HG03066 (cell line): ENCODE measurements at regions not wholly inside any gene's neighbourhood (a gene's known extent, or its start where the extent isn't known, plus 50 kb on each side); places are given as distances from the start of the nearest gene placed in this dataset.

Experiments used
- ATAC-seq: cut with Tn5 transposase; IDR thresholded peaks from one replicate; pipeline ENCODE4 v1.9.1; 2021; ENCODE audit warnings: low read depth; ENCODE audit not compliant: unreplicated experiment

DNA sequence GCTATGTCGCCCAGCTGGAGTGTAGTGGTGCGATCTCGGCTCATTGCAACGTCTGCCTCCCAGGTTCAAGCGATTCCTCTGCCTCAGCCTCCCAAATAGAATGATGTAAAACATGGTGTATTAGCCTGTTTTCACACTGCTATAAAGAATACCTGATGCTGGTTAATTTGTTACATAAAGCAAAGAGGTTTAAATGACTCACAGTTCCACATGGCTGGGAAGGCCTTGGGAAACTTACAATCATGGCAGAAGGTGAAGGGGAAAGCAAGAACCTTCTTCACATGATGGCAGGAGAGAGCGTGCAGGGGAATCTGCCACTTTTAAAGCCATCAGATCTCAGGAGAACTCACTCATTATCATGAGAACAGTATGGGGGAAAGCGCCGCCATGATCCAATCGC, 1191.8 kb downstream of the ARAP2 start:
- no peak for ATAC-seq

DNA sequence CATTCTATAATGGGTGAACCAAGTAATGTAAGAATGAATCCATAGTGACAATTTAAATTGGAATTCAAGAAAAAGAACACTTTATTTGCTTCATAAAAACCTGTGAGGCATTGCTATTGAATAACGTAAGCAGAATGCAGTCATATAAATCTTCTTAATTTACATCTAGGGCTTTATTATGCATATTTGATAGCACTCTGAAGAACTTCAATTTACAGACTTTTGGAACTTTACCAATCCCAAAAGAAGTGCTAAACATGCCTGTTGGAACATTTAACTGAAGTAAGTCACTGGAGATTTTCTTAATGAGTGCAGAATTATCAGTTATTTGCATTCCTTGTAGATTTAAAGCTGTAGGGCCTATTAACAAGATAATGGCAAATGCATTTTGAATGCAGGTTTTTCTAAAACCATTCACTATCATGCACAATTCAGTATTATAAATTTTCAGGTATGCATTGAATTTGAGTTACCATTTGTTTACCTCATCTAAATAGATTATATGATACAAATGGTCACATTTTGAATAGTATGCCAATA, 1181.2 kb downstream of the ARAP2 start:
- ATAC-seq = no peak

GRCh38 chr4:35066406-35066805, 1177.9 kb downstream of the ARAP2 start:
- ATAC-seq = no peak

DNA sequence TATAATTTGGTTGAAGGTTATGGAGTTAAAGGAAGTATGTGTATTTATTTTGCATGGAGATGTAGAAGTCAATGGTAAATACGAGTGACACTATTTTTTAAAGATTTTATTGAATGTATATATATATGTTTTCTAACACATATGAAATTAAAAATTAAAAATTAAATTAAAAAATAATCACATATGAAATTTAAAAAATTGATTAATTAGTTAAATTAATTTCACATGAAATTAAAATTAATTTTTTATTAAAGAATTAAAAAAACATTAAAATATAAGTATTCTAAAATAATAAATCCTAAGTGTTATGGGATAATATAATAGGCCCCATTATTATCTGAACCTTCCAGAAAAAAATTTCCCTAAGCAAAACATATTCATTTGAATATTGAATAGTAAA, 1163.5 kb downstream of the ARAP2 start:
- no peak for ATAC-seq

DNA sequence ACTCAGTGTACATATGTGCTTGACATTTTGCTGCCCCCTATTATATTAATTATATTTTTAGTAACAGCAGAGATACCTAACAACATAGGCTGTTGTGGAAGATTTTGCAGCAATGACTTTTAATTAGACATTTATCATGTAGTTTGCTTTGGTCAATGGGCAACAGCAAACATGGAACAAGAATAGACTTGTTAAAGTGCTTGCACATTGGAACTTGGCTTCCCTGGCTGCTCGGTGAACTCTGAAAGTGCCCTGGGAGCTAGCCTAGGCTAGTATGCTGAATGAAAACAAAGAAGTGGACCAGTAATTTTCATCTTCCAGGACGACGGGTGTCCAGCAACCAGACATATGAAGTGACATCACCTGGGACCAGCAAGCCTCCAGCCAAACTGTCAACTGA, 1157.1 kb downstream of the ARAP2 start:
- ATAC-seq = no peak

DNA sequence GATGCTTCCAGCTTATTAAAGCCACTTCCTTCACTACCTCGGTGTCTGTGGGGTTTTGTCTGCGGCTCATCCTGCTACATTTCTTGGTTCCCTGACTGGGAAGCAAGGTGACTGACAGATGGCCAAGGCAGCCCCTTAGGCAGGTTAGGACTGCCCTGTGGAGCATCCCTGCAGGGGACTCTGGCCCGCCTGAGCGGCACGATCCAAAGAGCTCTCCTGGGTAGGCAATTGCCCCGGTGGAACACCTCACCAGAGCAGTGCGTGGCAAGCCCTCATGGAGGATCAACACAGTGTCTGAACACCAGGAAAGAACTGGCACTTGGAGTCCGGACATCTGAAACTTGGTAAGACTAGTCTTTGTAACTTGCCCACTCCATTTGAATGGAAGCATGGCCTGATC, 1143.4 kb downstream of the ARAP2 start:
- no peak for ATAC-seq

- ATAC-seq = no peak
These were observed 1142.2 kb downstream of the ARAP2 start for GRCh38 chr4:35102066-35102465.

- no peak for ATAC-seq
These were observed 1138.8 kb downstream of the ARAP2 start for GRCh38 chr4:35105486-35105885.

- ATAC-seq = no peak
These were observed 1138.1 kb downstream of the ARAP2 start for GRCh38 chr4:35106091-35106734.

GRCh38 chr4:35124106-35124505, 1120.2 kb downstream of the ARAP2 start:
- ATAC-seq = no peak

- ATAC-seq = no peak
These were observed 1118.2 kb downstream of the ARAP2 start for GRCh38 chr4:35125995-35126712.

- no peak for ATAC-seq
These were observed 1105.9 kb downstream of the ARAP2 start for GRCh38 chr4:35138449-35138848.

DNA sequence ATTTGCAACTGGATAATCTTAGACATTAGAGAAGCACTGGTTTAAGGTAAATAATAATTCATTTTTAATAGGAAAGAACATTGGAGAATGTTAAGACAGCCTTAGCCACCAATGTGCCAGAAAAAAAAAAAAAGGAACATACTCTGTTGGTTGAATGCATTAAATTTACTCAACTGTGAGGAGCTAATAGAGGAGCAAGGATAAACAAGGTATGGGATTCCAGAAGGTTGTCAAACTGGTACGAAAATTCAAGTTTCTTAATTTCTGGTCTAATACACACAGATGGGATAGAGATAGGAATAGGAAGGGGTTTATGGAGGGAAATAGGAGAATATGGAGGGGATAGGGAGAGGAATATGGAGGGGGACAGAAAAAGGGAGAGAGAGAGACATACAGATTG, 1096.6 kb downstream of the ARAP2 start:
- no peak for ATAC-seq

DNA sequence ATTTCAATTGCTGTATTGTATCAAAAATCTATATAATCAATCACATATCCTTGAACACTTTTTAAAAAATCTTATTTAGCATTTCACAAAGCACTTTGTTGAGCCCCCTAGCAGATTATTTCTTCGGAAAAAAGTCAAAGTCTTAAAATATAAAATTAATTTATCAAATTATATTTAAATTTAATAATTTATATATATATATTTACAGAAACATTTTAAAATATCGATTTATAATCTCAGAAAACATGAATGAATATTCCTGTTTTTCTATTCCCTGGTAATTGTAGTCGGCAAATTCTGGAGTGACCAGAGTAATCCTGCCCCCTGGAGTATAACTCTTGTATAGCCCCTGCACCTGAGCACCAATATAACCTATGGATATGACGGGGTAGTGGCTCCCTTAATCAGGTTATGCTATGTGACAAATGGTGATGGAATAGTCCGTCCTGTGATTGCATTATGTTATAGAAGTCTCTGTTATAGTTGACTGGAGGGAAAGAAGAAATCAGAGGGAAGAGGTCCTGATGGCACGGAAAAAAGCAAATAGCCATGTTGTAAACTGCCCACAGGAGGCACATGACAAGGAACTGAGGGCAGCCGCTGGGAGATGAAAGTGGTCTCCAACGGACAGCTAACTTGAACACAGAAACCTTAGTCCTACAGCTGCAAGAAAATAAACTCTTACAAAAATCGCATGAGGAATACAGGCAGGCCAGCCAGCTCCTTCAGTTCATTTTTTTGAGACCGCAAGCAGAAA, 1092.3 kb downstream of the ARAP2 start:
- no peak for ATAC-seq

GRCh38 chr4:35163168-35163567, 1081.1 kb downstream of the ARAP2 start:
- ATAC-seq = no peak

DNA sequence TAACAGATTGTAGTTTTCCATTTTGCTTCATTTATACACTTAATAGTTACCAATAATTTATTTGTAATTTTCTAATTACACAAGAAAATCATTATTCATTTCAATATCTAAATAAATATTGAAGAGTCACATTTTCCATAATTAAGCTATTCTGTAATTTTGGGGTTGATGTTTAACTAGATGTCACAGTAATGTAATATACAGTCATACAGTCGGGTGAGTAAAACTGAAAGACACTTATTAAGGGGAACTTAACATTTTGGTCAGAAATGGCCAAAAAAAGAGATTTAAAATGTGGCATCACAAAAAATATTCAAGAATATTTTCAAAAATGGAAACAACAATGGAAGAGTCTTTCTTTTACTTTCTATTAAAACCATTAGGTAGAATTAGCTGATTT, 1080.3 kb downstream of the ARAP2 start:
- ATAC-seq = no peak

- ATAC-seq = no peak
These were observed 1077.8 kb downstream of the ARAP2 start for GRCh38 chr4:35166466-35166865.

GRCh38 chr4:35167385-35167784, 1076.9 kb downstream of the ARAP2 start:
- ATAC-seq = no peak

DNA sequence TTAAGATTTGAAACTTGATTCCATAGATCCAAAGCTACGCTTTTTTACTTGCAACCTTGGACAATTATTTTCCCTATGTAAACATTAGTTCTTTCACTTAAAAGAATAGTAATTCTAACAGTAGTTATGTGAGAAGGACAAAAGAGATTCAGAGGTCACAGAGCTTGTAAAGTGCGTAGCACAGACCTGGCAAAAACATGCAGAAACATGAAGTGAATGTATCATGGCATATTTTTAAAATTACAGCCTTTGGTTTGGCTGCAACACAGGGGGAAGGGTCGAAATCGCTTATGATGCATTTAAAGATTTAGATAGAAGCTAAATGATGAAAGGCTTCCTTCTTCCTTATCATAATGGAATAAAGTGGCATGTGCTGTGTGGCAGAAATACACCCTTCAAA, 1068.8 kb downstream of the ARAP2 start:
- ATAC-seq = no peak

DNA sequence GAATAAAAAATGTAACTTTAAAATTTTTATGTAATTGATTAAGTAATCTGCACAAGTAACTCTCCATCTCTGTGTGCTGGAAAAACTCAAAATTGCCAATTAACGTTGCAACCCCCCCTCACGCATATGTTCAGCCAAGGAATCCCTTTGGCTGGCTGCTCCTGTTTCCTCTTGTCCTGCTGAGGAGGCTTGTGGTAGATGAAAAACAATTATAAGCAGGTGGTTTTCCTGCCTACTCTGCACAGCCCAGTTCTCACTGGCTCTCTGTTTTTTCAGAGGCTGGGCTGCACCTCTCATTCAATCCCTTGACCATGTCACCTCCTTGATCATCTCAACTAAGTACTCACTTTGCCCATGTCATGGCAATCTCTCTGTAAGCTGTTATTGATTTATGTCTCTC, 1068.4 kb downstream of the ARAP2 start:
- no peak for ATAC-seq

DNA sequence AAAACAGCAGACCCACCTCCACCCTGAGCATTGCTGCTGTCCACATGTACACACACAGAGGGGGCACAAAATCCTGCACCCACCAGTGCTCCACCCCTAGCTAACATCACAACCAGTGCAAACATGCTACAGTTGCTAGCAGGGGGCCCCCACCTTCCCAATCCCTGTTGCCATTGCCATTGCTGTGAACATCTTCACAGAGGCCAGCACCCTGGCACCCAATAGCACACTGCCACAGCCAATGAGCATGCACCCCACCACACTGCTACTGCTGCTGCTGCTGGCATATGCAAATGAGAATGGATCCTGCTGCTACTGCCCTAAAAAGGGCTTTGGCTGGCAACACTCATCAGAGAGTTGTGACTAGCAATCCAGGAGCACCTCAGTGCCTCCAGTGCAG, 1061.9 kb downstream of the ARAP2 start:
- no peak for ATAC-seq
